Tibial artery (tissue), 4 donors: ENCODE measurements at regions not wholly inside any gene's neighbourhood (a gene's known extent, or its start where the extent isn't known, plus 50 kb on each side); places are given as distances from the start of the nearest gene placed in this dataset.
A peak's percentile ranks its signal among the peaks of the same experiment; 100 is the strongest.
"Not testable (repeated sequence)": the region's sequence is repeated elsewhere in the genome, so short reads cannot be mapped to it uniquely, and the experiment has no call there.

ENCODE experiments used
- DNase-seq, 2 donors: peaks; one replicate each; pipeline ENCODE4 v3.0.0-alpha.2; 2019
- H3K27ac ChIP-seq, 2 donors: fragments of 200-600 bp; sonication (generic) in 1 of 2; 1 replicate in 1 of 2; 2 replicates in 1 of 2; pipeline ENCODE4 v1.5.1; 2018 to 2019; ENCODE audit warnings: mild to moderate bottlenecking in 1 of 2
- H3K27me3 ChIP-seq, 2 donors: fragments of 200-600 bp; sonication (generic) in 1 of 2; one replicate each; pipeline versions ENCODE4 v1.5.1 to v1.6.0; 2016 to 2019
- H3K36me3 ChIP-seq, 3 donors: fragments of 200-600 bp; sonication (generic) in 2 of 3; one replicate each; pipeline ENCODE4 v1.5.1; 2016 to 2019; ENCODE audit warnings: mild to moderate bottlenecking in 2 of 3
- H3K4me1 ChIP-seq, 4 donors: fragments of 200-600 bp; sonication (generic) in 2 of 4; 1 replicate in 3 of 4; 2 replicates in 1 of 4; pipeline ENCODE4 v1.5.1; 2016 to 2019
- H3K4me3 ChIP-seq, 2 donors: fragments of 200-600 bp; sonication (generic) in 1 of 2; 1 replicate in 1 of 2; 2 replicates in 1 of 2; pipeline ENCODE4 v1.5.1; 2018 to 2019; ENCODE audit warnings: mild to moderate bottlenecking in 2 of 2
- H3K9me3 ChIP-seq, 3 donors: fragments of 200-600 bp; sonication (generic) in 1 of 3; one replicate each; pipeline ENCODE4 v1.5.1; 2016 to 2019
- intact Hi-C: fragments of 100-400 bp; cut with DNase I; formaldehyde crosslinking; loops from one replicate; pipeline ENCODE4 v1.15.0; 2023; ENCODE audit warnings: low total_unique reads
- TF ChIP-seq, protein P1 (sequence below), 2 experiments: fragments of 200-600 bp in 1 of 2; fragments of 450-650 bp in 1 of 2; IDR thresholded peaks; one replicate each; pipeline ENCODE4 v1.5.1; 2017 to 2019; ENCODE audit warnings: antibody characterized with exemption in 2 of 2, mild to moderate bottlenecking in 1 of 2, moderate library complexity in 1 of 2

DNA sequence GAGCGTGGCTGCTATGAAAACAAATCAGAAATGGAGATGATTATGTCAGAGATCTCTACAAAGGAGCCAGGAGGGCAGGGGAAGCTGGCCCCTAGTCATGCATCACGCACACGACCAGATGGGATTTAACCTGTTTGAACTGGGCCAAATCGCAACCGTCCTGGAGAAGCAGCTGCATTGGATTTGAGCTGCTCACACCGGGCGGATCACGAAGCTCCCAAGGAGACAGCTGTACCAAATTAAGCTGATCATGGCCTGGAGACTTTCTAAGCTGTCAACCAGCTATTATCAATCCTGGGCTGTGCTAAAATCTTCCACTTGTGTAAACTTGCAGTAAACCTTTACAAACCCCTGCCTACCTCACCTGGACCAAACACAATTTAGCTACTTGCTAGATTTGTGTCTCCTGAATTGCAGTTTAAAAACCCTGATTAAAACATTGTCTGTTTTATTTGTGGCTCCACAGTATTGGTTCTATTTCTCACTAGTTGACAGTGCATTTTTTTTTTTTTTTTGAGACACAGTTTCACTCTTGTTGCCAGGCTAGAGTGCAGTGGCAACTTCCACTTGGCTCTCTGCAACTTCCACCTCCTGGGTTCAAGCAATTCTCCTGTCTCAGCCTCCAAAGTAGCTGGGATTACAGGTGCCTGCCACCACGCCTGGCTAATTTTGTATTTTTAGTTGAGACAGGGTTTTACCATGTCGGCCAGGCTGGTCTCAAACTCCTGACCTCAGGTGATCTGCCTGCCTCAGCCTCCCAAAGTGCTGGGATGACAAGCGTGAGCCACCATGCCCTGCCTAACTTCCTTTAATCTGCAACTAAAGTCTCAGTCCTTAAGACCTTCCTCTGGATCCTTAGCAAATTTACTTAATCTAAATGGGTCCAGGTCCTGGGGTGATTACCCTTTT lies 98.3 kb upstream of the GRIN2A start:
- TF ChIP-seq, protein P1, sequence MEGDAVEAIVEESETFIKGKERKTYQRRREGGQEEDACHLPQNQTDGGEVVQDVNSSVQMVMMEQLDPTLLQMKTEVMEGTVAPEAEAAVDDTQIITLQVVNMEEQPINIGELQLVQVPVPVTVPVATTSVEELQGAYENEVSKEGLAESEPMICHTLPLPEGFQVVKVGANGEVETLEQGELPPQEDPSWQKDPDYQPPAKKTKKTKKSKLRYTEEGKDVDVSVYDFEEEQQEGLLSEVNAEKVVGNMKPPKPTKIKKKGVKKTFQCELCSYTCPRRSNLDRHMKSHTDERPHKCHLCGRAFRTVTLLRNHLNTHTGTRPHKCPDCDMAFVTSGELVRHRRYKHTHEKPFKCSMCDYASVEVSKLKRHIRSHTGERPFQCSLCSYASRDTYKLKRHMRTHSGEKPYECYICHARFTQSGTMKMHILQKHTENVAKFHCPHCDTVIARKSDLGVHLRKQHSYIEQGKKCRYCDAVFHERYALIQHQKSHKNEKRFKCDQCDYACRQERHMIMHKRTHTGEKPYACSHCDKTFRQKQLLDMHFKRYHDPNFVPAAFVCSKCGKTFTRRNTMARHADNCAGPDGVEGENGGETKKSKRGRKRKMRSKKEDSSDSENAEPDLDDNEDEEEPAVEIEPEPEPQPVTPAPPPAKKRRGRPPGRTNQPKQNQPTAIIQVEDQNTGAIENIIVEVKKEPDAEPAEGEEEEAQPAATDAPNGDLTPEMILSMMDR (IDR thresholded peaks at IDR 0.05) = no peak
- Histone ChIP-seq H3K9me3 (peaks cover 0 to 6% (median 0%) of the 10 kb centered on the region in 3 donors), H3K27ac (no peak overlapping the region), H3K4me1 (no peaks in the 10 kb centered on the region), H3K36me3 (no peaks in the 10 kb centered on the region), H3K27me3 (peaks cover 0 to 2% of the 10 kb centered on the region in 2 donors), H3K4me3 (no peak overlapping the region)
- intact Hi-C loops = no loop called here
- peak in 1 of 2 donors; percentile 1 for DNase-seq

DNA sequence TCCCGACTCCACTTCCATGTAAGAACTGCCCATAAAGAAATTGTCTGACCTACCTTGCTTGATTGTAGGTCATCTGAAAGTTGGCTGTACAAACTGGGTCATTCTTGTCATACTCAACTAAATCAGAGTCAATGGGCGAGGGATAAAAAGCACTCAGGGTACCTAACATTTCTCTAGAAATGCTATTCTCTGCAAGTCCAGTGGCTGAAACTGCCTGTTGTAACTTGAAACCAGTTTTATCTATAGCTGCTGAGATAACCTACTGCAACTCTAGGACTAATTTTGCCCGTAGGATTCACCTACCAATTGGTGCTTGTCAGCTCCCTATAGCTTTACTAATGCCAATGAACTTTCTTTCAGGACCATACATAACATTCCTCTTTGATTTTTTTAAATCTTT lies 100.1 kb upstream of the GRIN2A start:
- no peaks in the 10 kb centered on the region for H3K36me3 ChIP-seq
- no peak overlapping the region for H3K4me3 ChIP-seq
- TF ChIP-seq, protein P1 (IDR thresholded peaks at IDR 0.05) = no peak
- no peaks in the 10 kb centered on the region for H3K4me1 ChIP-seq
- peaks cover 0 to 6% (median 0%) of the 10 kb centered on the region in 3 donors for H3K9me3 ChIP-seq
- H3K27ac ChIP-seq = no peak overlapping the region
- peaks cover 0 to 2% of the 10 kb centered on the region in 2 donors for H3K27me3 ChIP-seq
- intact Hi-C loops = no loop called here
- no peak for DNase-seq

GRCh38 chr16:10283246-10283645 lies 101.0 kb upstream of the GRIN2A start:
- H3K27ac ChIP-seq, H3K9me3 ChIP-seq, H3K27me3 ChIP-seq, H3K36me3 ChIP-seq, H3K4me1 ChIP-seq, H3K4me3 ChIP-seq, intact Hi-C loops: not testable (repeated sequence)
- peak in 1 of 2 donors; percentile 41 for DNase-seq

DNA sequence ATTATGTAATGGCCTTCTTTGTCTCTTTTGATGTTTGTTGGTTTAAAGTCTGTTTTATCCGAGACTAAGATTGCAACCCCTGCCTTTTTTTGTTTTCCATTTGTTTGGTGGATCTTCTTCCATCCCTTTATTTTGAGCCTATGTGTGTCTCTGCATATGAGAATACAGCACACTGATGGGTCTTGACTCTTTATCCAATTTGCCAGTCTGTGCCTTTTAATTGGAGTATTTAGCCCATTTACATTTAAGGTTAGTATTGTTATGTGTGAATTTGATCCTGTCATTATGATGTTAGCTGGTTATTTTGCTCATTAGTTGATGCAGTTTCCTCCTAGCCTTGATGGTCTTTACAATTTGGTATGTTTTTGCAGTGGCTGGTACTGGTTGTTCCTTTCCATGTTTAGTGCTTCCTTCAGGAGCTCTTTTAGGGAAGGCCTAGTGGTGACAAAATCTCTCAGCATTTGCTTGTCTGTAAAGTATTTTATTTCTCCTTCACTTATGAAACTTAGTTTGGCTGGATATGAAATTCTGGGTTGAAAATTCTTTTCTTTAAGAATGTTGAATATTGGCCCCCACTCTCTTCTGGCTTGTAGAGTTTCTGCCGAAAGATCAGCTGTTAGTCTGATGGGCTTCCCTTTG lies 95.3 kb upstream of the ATF7IP2 start:
- H3K4me3 ChIP-seq, H3K36me3 ChIP-seq, intact Hi-C loops, H3K4me1 ChIP-seq, H3K27ac ChIP-seq, DNase-seq, H3K27me3 ChIP-seq: not testable (repeated sequence)
- H3K9me3 ChIP-seq = peaks cover 0 to 14% (median 5%) of the 10 kb centered on the region in 3 donors

DNA sequence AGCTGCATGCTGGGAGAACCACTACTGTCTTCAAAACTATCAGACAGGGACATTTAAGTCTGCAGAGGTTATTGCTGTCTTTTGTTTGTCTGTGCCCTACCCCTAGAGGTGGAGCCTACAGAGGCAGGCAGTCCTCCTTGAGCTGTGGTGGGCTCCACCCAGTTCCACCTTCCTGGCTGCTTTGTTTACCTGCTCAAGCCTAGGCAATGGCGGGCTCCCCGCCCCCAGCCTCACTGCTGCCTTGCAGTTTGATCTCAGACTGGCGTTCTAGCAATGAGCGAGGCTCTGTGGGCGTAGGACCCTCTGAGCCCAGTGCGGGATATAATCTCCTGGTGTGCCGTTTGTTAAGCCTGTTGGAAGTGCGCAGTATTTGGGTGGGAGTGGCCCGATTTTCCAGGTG lies 93.7 kb upstream of the ATF7IP2 start:
- peaks cover 0 to 14% (median 5%) of the 10 kb centered on the region in 3 donors for H3K9me3 ChIP-seq
- H3K27ac ChIP-seq, intact Hi-C loops, H3K4me3 ChIP-seq, H3K4me1 ChIP-seq, DNase-seq, H3K27me3 ChIP-seq, H3K36me3 ChIP-seq: not testable (repeated sequence)

- H3K27me3 ChIP-seq, H3K4me1 ChIP-seq, H3K4me3 ChIP-seq, H3K27ac ChIP-seq, intact Hi-C loops, DNase-seq, H3K36me3 ChIP-seq: not testable (repeated sequence)
- H3K9me3 ChIP-seq = peaks cover 0 to 14% (median 5%) of the 10 kb centered on the region in 3 donors
These were observed 92.9 kb upstream of the ATF7IP2 start for GRCh38 chr16:10292976-10293375.

- H3K27me3 ChIP-seq, intact Hi-C loops, H3K4me1 ChIP-seq, H3K36me3 ChIP-seq, DNase-seq, H3K27ac ChIP-seq, H3K4me3 ChIP-seq: not testable (repeated sequence)
- peaks cover 0 to 14% (median 5%) of the 10 kb centered on the region in 3 donors for H3K9me3 ChIP-seq
These were observed 91.7 kb upstream of the ATF7IP2 start for GRCh38 chr16:10294153-10294552.

DNA sequence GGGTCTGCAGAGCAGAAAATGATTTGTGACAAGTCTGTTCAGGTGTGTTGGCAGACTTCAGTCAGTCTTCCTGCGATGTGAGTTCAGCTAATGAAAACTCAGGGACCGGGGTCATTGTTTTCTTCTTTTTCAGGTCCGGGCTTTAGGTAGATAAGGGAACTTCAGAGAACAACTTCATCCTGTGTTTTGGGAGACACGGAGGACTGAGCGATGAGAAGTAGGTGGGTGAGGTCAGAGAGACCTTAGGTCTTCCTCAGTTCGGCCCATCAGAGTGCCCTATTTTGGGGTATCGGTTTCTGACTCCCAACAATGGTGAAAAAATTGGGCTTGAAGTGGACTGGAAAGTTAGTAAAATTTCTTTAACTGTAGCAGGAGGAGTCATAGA lies 88.9 kb upstream of the ATF7IP2 start:
- TF ChIP-seq, protein P1 (IDR thresholded peaks at IDR 0.05) = no peak
- H3K27ac ChIP-seq = no peak overlapping the region
- H3K36me3 ChIP-seq = no peaks in the 10 kb centered on the region
- H3K4me3 ChIP-seq = no peak overlapping the region
- peaks cover 0 to 11% (median 5%) of the 10 kb centered on the region in 3 donors for H3K9me3 ChIP-seq
- DNase-seq = no peak
- H3K4me1 ChIP-seq = no peaks in the 10 kb centered on the region
- intact Hi-C loops = no loop called here
- H3K27me3 ChIP-seq = no peaks in the 10 kb centered on the region
